Endodermal cell (in vitro differentiated cells): ENCODE measurements at regions not wholly inside any gene's neighbourhood (a gene's known extent, or its start where the extent isn't known, plus 50 kb on each side); places are given as distances from the start of the nearest gene placed in this dataset.

Source experiments
- DNase-seq: peaks from one replicate; pipeline ENCODE4 v3.0.0-alpha.2; 2017
- H3K27ac ChIP-seq: 2 replicates; pipeline ENCODE4 v1.5.1; 2013; ENCODE audit warnings: mild to moderate bottlenecking, low read depth, low read length, moderate library complexity
- H3K27me3 ChIP-seq: 2 replicates; pipeline ENCODE4 v1.6.1; 2013; ENCODE audit warnings: mild to moderate bottlenecking, low read length, moderate library complexity; ENCODE audit not compliant: insufficient read depth, control insufficient read depth, poor library complexity, severe bottlenecking
- H3K36me3 ChIP-seq: 2 replicates; pipeline ENCODE4 v1.7.0; 2013; ENCODE audit warnings: mild to moderate bottlenecking, low read length, moderate library complexity; ENCODE audit not compliant: control insufficient read depth, insufficient read depth
- H3K4me1 ChIP-seq: one replicate; pipeline ENCODE4 v1.7.0; 2013; ENCODE audit warnings: low read length; ENCODE audit not compliant: control insufficient read depth, insufficient read depth
- H3K4me3 ChIP-seq: 2 replicates; pipeline ENCODE4 v1.5.1; 2013; ENCODE audit warnings: mild to moderate bottlenecking, low read length, moderate library complexity
- H3K9ac ChIP-seq: 2 replicates; pipeline ENCODE4 v1.6.1; 2013; ENCODE audit warnings: mild to moderate bottlenecking, low read length, moderate library complexity; ENCODE audit not compliant: poor library complexity, severe bottlenecking; ENCODE audit errors: extremely low read depth
- H3K9me3 ChIP-seq: 2 replicates; pipeline ENCODE4 v1.6.1; 2013; ENCODE audit warnings: mild to moderate bottlenecking, low read length, moderate library complexity; ENCODE audit not compliant: control insufficient read depth
- H3K27ac Mint-ChIP-seq: 2 replicates; pipeline ENCODE4 v1.8.0; 2020; ENCODE audit warnings: mixed read lengths
- H3K27me3 Mint-ChIP-seq: 2 replicates; pipeline ENCODE4 v1.8.0; 2021; ENCODE audit warnings: mild to moderate bottlenecking, mixed read lengths; ENCODE audit not compliant: insufficient read depth
- H3K36me3 Mint-ChIP-seq: 2 replicates; pipeline ENCODE4 v1.8.0; 2020; ENCODE audit warnings: low read depth, mixed read lengths
- H3K4me1 Mint-ChIP-seq: 2 replicates; pipeline ENCODE4 v1.8.0; 2020; ENCODE audit warnings: mixed read lengths
- H3K4me3 Mint-ChIP-seq: 2 replicates; pipeline ENCODE4 v1.8.0; 2020; ENCODE audit warnings: mild to moderate bottlenecking, moderate library complexity, mixed read lengths
- H3K9me3 Mint-ChIP-seq: 2 replicates; pipeline ENCODE4 v1.8.0; 2020; ENCODE audit warnings: mild to moderate bottlenecking, mixed read lengths
- CTCF ChIP-seq: fragments of 200-600 bp; sonication (generic); conservative IDR thresholded peaks from 2 replicates; pipeline ENCODE4 v1.5.0; 2021; ENCODE audit warnings: antibody characterized with exemption, mild to moderate bottlenecking
- WGBS, 2 experiments: methylation state at CpG; one replicate each; pipeline versions ENCODE4 v1.1.5 to v1.1.7; 2013; ENCODE audit warnings: missing lambda C conversion rate in 2 of 2, mixed read lengths in 1 of 2; ENCODE audit not compliant: insufficient coverage in 1 of 2, insufficient read length in 1 of 2; 5-methylcytosine and 5-hydroxymethylcytosine counted together

GRCh38 chr18:4653418-4653817 lies 198.3 kb upstream of the DLGAP1 start:
- Histone ChIP-seq H3K9ac (no peak overlapping the region), H3K9me3 (no peaks in the 10 kb centered on the region), H3K27ac (no peak overlapping the region), H3K4me1 (peaks cover 4% of the 10 kb centered on the region), H3K4me3 (no peak overlapping the region), H3K36me3 (no peaks in the 10 kb centered on the region), H3K27me3 (no peaks in the 10 kb centered on the region)
- Mint-ChIP-seq H3K9me3 (peaks cover 1% of the 10 kb centered on the region), H3K4me1 (peaks cover 2% of the 10 kb centered on the region), H3K27me3 (no peaks in the 10 kb centered on the region), H3K4me3 (no peak overlapping the region), H3K36me3 (no peaks in the 10 kb centered on the region), H3K27ac (no peak overlapping the region)
- WGBS, 2 experiments = 95 to 100% methylated on average over 2 of the region's 2 CpGs
- DNase-seq = no peak
- TF ChIP-seq CTCF = no peak

DNA sequence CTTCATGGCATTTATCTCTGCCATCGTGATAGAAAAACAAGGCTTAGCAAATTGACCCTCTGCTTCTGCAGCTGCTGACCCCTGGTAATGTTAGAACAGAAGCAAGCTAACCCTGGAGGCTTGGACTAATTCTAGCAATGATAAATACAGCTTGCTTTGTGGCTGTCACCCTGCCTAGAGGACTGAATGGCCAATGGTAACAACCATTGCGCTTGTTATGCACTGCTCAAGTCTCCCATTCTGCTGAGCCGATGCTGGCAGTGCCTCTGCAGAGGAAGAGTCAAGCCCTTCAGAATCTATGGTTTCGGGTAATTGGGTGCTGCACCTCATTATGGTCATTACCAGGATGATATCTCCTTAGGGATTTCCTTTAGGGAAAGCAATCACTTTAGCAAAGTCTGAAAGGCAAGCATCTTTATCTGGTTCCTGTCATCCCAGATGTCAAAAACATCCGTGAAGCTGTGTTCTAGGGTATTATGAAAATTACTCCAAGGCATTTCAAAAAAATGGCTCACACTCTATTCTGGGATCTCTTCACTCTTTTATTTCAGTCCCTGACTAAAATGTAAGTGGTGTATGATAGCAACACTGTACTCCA lies 186.8 kb upstream of the DLGAP1 start:
- WGBS, 2 experiments = 91 to 97% methylated on average over 4 to 5 of the region's 5 CpGs
- H3K4me3 ChIP-seq = no peak overlapping the region

DNA sequence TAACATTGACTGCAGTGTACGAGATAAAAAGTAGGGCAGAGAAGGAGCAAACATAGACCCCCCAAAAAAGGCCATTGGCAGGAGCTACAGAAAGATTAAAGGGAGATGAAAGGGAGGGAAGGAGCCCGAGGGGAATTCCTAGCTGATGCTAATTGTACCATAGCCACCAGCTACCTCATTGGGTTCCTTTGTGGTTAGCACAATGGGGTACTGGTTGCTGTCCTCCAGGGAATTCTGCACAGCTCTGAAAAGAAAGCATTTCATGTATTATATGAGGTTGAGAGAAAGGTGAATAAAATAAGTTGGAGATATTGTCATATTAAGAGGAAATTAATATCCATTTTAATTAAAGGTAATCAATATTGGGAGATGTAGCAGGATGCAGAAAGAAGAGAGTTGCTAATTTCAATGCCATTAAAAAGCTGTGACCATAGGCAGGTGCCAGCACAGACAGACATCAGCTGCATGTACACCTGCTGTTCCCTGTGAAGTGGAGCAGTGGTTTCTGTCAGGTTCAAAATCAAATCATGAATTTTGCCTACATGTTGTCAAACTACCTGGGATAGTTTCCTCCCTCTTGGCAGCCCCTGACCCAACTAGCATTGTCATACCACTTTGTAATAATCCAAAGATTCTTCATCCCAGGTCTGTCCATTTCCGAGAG lies 185.4 kb upstream of the DLGAP1 start:
- H3K9me3 ChIP-seq = no peaks in the 10 kb centered on the region
- H3K4me3 Mint-ChIP-seq = no peak overlapping the region
- no peak overlapping the region for H3K4me3 ChIP-seq
- 90 to 91% methylated on average over 2 to 3 of the region's 3 CpGs for WGBS, 2 experiments
- H3K36me3 ChIP-seq = no peaks in the 10 kb centered on the region
- no peak overlapping the region for H3K27ac ChIP-seq
- H3K27ac Mint-ChIP-seq = no peak overlapping the region
- no peaks in the 10 kb centered on the region for H3K4me1 ChIP-seq
- no peak for DNase-seq
- TF ChIP-seq CTCF = no peak
- H3K9me3 Mint-ChIP-seq = no peaks in the 10 kb centered on the region
- H3K27me3 ChIP-seq = no peaks in the 10 kb centered on the region
- no peaks in the 10 kb centered on the region for H3K4me1 Mint-ChIP-seq
- H3K36me3 Mint-ChIP-seq = no peaks in the 10 kb centered on the region
- no peak overlapping the region for H3K9ac ChIP-seq
- no peaks in the 10 kb centered on the region for H3K27me3 Mint-ChIP-seq

More for the DNA sequence above, 186.8 kb upstream of the DLGAP1 start:
- no peak overlapping the region for H3K27ac ChIP-seq
- Mint-ChIP-seq H3K36me3 (no peaks in the 10 kb centered on the region), H3K4me3 (no peak overlapping the region), H3K4me1 (no peaks in the 10 kb centered on the region), H3K27ac (no peak overlapping the region), H3K9me3 (no peaks in the 10 kb centered on the region), H3K27me3 (no peaks in the 10 kb centered on the region)
- no peaks in the 10 kb centered on the region for H3K9me3 ChIP-seq
- H3K9ac ChIP-seq = no peak overlapping the region
- no peak for DNase-seq
- H3K27me3 ChIP-seq = no peaks in the 10 kb centered on the region
- no peaks in the 10 kb centered on the region for H3K36me3 ChIP-seq
- TF ChIP-seq CTCF = no peak
- no peaks in the 10 kb centered on the region for H3K4me1 ChIP-seq
